GM23338 (cell line): ENCODE measurements at regions not wholly inside any gene's neighbourhood (a gene's known extent, or its start where the extent isn't known, plus 50 kb on each side); places are given as distances from the start of the nearest gene placed in this dataset.

Source experiments
- CREB1 ChIP-seq: fragments of 250-450 bp; sonication (Bioruptor Pico); IDR thresholded peaks from 2 replicates; pipeline ENCODE4 v1.5.0; 2020; ENCODE audit warnings: low read depth, mild to moderate bottlenecking, moderate library complexity
- ETS1 ChIP-seq: IDR thresholded peaks from 2 replicates; pipeline ENCODE4 v1.6.1; 2016; ENCODE audit warnings: antibody characterized with exemption
- EZH2 ChIP-seq: fragments of 200-600 bp; sonication (generic); IDR thresholded peaks from one replicate; pipeline ENCODE4 v1.8.0; 2017; ENCODE audit warnings: antibody characterized with exemption, mild to moderate bottlenecking, low read depth; ENCODE audit not compliant: unreplicated experiment
- JUNB ChIP-seq: IDR thresholded peaks from one replicate; pipeline ENCODE4 v1.6.1; 2016; ENCODE audit warnings: antibody characterized with exemption; ENCODE audit not compliant: unreplicated experiment
- POLR2AphosphoS5 ChIP-seq: IDR thresholded peaks from 2 replicates; pipeline ENCODE4 v1.6.1; 2016; ENCODE audit warnings: antibody characterized with exemption, low read depth
- REST ChIP-seq: IDR thresholded peaks from one replicate; pipeline ENCODE4 v1.6.1; 2018; ENCODE audit warnings: antibody characterized with exemption; ENCODE audit not compliant: unreplicated experiment
- ZNF331 ChIP-seq: fragments of 250-450 bp; sonication (Bioruptor Pico); IDR thresholded peaks from 2 replicates; pipeline ENCODE4 v1.5.0; 2020; ENCODE audit warnings: low read depth, mild to moderate bottlenecking, moderate library complexity
- TF ChIP-seq, protein P1 (sequence below), 2 experiments: fragments of 200-600 bp in 1 of 2; sonication (generic) in 1 of 2; conservative IDR thresholded peaks; 2 replicates each; pipeline versions ENCODE4 v1.5.1 to v1.6.1; 2016 to 2017; ENCODE audit warnings: antibody characterized with exemption in 2 of 2, low read depth in 2 of 2, mild to moderate bottlenecking in 2 of 2, moderate library complexity in 1 of 2

GRCh38 chr18:1680108-1680507, 775.4 kb downstream of the ADCYAP1 start:
- no peak for TF ChIP-seq POLR2AphosphoS5
- TF ChIP-seq, protein P1, sequence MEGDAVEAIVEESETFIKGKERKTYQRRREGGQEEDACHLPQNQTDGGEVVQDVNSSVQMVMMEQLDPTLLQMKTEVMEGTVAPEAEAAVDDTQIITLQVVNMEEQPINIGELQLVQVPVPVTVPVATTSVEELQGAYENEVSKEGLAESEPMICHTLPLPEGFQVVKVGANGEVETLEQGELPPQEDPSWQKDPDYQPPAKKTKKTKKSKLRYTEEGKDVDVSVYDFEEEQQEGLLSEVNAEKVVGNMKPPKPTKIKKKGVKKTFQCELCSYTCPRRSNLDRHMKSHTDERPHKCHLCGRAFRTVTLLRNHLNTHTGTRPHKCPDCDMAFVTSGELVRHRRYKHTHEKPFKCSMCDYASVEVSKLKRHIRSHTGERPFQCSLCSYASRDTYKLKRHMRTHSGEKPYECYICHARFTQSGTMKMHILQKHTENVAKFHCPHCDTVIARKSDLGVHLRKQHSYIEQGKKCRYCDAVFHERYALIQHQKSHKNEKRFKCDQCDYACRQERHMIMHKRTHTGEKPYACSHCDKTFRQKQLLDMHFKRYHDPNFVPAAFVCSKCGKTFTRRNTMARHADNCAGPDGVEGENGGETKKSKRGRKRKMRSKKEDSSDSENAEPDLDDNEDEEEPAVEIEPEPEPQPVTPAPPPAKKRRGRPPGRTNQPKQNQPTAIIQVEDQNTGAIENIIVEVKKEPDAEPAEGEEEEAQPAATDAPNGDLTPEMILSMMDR (conservative IDR thresholded peaks at IDR 0.05; ENCODE audit: low read depth in 2 of 2), result no peak
- no peak for TF ChIP-seq JUNB
- no peak for TF ChIP-seq ETS1
- no peak for TF ChIP-seq ZNF331 (CRISPR knock-in tag)
- no peak for TF ChIP-seq CREB1 (CRISPR knock-in tag)
- no peak for TF ChIP-seq EZH2
- no peak for TF ChIP-seq REST
